ENCODE measurements at regions not wholly inside any gene's neighbourhood (a gene's known extent, or its start where the extent isn't known, plus 50 kb on each side); places are given as distances from the start of the nearest gene placed in this dataset.

DNA sequence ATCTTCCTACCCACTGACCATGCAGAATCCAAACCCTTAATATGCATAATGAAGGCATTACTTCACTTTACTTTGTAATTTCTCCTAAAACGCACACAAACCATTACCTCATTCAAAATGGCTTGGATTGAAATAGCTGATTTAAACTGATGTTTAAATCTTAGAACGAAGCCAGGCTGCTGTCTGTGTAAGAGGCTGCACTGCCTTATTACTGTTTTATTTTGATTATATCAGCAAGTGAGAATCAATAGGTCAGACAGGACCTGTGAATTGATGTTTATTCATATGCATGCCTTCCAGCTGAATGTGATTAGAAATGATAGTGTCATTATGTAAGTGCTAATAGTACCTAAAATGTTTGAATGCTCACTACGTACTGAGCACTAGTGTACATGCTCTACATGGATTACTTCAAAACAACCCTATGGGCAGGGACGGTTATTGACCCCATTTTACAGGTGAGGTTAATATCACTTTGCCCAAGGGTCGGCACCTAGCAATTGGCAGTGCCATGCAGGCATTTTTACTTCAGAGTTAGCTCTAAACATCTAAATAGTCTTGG lies 314.2 kb upstream of the CBLB start:
- 74 to 78% methylated on average over 5 of the region's 5 CpGs for WGBS, 2 donors
- H3K27me3 ChIP-seq (ENCODE audit: control insufficient read depth in 1 of 2, insufficient read depth in 2 of 2, low read length in 2 of 2), result no peaks in the 10 kb centered on the region
- H3K4me1 ChIP-seq (ENCODE audit: control insufficient read depth in 2 of 2, insufficient read depth in 2 of 2, low read length in 1 of 2), result no peaks in the 10 kb centered on the region
- no peak overlapping the region for H3K27ac ChIP-seq (ENCODE audit: low read depth in 2 of 2, low read length in 1 of 2)
- H3K9me3 ChIP-seq (ENCODE audit: control insufficient read depth in 2 of 2, insufficient read depth in 1 of 2, low read depth in 1 of 2, low read length in 1 of 2), result no peaks in the 10 kb centered on the region
- no peak overlapping the region for H3K4me3 ChIP-seq (ENCODE audit: low read depth in 1 of 2, low read length in 2 of 2)
- H3K36me3 ChIP-seq (ENCODE audit: control insufficient read depth in 2 of 2, insufficient read depth in 2 of 2, low read length in 1 of 2), result no peaks in the 10 kb centered on the region

DNA sequence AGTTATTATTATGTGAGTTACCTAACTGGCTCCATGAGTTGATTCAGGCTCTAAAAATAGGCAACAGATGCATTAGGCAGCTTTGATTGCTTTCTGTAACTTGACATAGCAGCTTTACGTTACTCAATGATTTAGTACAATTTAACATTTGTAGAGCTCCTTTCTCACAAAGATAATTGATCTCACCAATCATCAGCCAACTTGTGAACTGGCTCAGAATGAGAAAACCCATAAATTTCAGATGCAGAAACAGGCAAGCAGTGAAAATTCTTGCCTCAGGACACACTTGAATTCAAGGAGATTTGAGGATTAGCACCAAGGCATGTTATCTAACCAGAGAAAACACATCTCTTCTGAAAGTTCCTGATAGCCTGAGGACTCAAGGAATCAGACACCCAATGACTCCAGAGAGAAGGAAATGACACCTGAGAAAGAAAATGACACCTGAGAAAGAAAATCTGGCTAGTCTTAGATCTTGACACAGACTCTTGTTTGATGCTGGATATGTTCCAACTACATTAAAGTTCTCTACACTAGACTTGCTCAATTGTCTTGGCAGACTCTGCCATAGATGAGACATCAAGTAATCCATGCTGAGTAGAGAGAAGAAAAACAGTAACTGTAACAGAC lies 315.1 kb upstream of the CBLB start:
- Histone ChIP-seq H3K4me1 (ENCODE audit: control insufficient read depth in 2 of 2, insufficient read depth in 2 of 2, low read length in 1 of 2) (no peaks in the 10 kb centered on the region), H3K36me3 (ENCODE audit: control insufficient read depth in 2 of 2, insufficient read depth in 2 of 2, low read length in 1 of 2) (no peaks in the 10 kb centered on the region), H3K27ac (ENCODE audit: low read depth in 2 of 2, low read length in 1 of 2) (no peak overlapping the region), H3K9me3 (ENCODE audit: control insufficient read depth in 2 of 2, insufficient read depth in 1 of 2, low read depth in 1 of 2, low read length in 1 of 2) (no peaks in the 10 kb centered on the region), H3K27me3 (ENCODE audit: control insufficient read depth in 1 of 2, insufficient read depth in 2 of 2, low read length in 2 of 2) (no peaks in the 10 kb centered on the region), H3K4me3 (ENCODE audit: low read depth in 1 of 2, low read length in 2 of 2) (no peak overlapping the region)
- WGBS, 2 donors, result 48 to 50% methylated on average over 1 of the region's 1 CpG

DNA sequence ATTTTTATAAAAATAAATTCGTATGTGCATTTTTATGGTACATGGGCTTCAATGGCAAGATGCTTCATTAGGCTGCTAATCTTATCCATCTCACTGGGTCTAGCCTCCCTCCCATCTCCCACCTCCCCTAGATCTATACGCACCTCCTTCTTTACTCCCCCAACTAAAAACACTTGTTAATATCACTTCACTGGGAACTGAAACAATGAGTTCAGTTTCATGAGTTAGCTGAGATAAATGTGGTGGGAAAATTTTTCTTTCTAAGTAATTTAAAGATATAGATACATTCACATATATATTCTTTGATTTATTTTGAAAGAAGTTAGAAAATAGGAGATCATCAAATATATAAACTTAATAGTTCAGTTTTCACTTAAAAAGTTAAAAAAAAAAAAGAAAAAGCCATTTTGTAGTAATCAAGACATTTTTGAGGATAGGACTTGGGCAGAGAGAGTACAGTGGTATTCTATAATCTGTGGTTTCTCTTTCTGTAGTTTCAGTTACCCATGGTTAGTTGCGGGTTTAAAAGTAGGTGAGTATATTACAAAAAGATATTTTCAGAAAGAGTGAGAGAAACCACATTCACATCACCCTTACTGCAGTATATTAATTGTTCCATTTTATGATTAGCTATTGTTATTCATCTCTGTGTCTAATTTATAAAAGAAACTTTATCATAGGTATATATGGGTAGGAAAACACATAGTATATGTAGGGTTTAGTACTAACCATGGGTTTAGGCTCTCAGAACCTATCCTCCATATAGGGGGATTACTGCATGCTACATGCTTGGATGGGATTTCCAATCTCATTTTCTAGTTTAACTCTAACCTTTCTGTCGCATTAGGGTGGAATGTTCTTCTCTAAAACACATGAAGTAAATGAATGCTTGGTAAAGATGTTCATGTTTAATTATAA lies 316.0 kb upstream of the CBLB start:
- H3K9me3 ChIP-seq (ENCODE audit: control insufficient read depth in 2 of 2, insufficient read depth in 1 of 2, low read depth in 1 of 2, low read length in 1 of 2), result no peaks in the 10 kb centered on the region
- no peaks in the 10 kb centered on the region for H3K36me3 ChIP-seq (ENCODE audit: control insufficient read depth in 2 of 2, insufficient read depth in 2 of 2, low read length in 1 of 2)
- no peaks in the 10 kb centered on the region for H3K4me1 ChIP-seq (ENCODE audit: control insufficient read depth in 2 of 2, insufficient read depth in 2 of 2, low read length in 1 of 2)
- no peak overlapping the region for H3K4me3 ChIP-seq (ENCODE audit: low read depth in 1 of 2, low read length in 2 of 2)
- WGBS, 2 donors, result 68 to 72% methylated on average over 4 of the region's 4 CpGs
- no peaks in the 10 kb centered on the region for H3K27me3 ChIP-seq (ENCODE audit: control insufficient read depth in 1 of 2, insufficient read depth in 2 of 2, low read length in 2 of 2)
- no peak overlapping the region for H3K27ac ChIP-seq (ENCODE audit: low read depth in 2 of 2, low read length in 1 of 2)

DNA sequence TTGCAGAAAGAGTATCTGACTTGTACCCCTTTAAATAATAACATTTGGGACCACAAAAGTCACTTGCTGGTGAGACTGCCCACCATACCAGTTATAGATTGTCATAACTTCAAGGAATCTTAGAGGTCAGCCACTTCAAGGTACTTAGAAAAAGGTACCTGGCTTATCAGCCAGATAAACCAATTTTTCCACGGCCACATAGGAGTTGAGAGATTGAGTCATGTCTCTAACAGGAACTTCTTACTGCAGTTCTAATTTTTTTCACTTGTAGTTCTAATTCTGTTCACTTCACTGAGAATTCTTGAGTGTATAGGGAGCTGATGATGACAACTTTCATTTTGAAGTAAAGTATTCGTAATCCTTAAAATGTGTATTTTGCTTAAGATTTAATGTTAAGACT lies 317.1 kb upstream of the CBLB start:
- no peaks in the 10 kb centered on the region for H3K27me3 ChIP-seq (ENCODE audit: control insufficient read depth in 1 of 2, insufficient read depth in 2 of 2, low read length in 2 of 2)
- no peak overlapping the region for H3K4me3 ChIP-seq (ENCODE audit: low read depth in 1 of 2, low read length in 2 of 2)
- H3K9me3 ChIP-seq (ENCODE audit: control insufficient read depth in 2 of 2, insufficient read depth in 1 of 2, low read depth in 1 of 2, low read length in 1 of 2), result no peaks in the 10 kb centered on the region
- 81 to 90% methylated on average over 2 of the region's 2 CpGs for WGBS, 2 donors
- no peak overlapping the region for H3K27ac ChIP-seq (ENCODE audit: low read depth in 2 of 2, low read length in 1 of 2)
- no peaks in the 10 kb centered on the region for H3K36me3 ChIP-seq (ENCODE audit: control insufficient read depth in 2 of 2, insufficient read depth in 2 of 2, low read length in 1 of 2)
- H3K4me1 ChIP-seq (ENCODE audit: control insufficient read depth in 2 of 2, insufficient read depth in 2 of 2, low read length in 1 of 2), result no peaks in the 10 kb centered on the region

DNA sequence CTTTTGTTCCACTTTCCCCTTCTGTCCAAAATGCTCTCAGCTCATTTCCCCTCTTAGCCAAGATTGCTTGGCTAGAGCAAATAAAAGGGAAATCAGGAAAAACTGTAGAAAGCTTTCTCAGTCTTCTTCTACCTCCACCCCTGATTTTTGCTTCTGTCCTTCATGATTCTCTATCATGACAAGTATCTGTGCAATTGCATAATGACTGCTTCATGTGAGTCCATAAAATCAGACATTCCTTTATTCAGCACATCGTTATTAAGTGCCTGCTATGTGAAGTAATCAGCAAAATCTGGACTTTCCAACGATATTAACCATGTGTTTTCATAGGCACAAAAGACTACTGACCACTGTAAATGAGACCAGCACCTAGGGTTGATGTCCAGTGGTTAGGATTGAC lies 321.5 kb upstream of the CBLB start:
- H3K27me3 ChIP-seq (ENCODE audit: control insufficient read depth in 1 of 2, insufficient read depth in 2 of 2, low read length in 2 of 2), result no peaks in the 10 kb centered on the region
- H3K27ac ChIP-seq (ENCODE audit: low read depth in 2 of 2, low read length in 1 of 2), result no peak overlapping the region
- 74 to 80% methylated on average over 2 of the region's 2 CpGs for WGBS, 2 donors
- H3K9me3 ChIP-seq (ENCODE audit: control insufficient read depth in 2 of 2, insufficient read depth in 1 of 2, low read depth in 1 of 2, low read length in 1 of 2), result no peaks in the 10 kb centered on the region
- H3K4me3 ChIP-seq (ENCODE audit: low read depth in 1 of 2, low read length in 2 of 2), result no peak overlapping the region
- H3K36me3 ChIP-seq (ENCODE audit: control insufficient read depth in 2 of 2, insufficient read depth in 2 of 2, low read length in 1 of 2), result no peaks in the 10 kb centered on the region
- H3K4me1 ChIP-seq (ENCODE audit: control insufficient read depth in 2 of 2, insufficient read depth in 2 of 2, low read length in 1 of 2), result no peaks in the 10 kb centered on the region

GRCh38 chr3:106191211-106191610 lies 322.4 kb upstream of the CBLB start:
- H3K27ac ChIP-seq (ENCODE audit: low read depth in 2 of 2, low read length in 1 of 2), result no peak overlapping the region
- WGBS, 2 donors, result 89 to 93% methylated on average over 1 of the region's 1 CpG
- H3K9me3 ChIP-seq (ENCODE audit: control insufficient read depth in 2 of 2, insufficient read depth in 1 of 2, low read depth in 1 of 2, low read length in 1 of 2), result no peaks in the 10 kb centered on the region
- H3K4me1 ChIP-seq (ENCODE audit: control insufficient read depth in 2 of 2, insufficient read depth in 2 of 2, low read length in 1 of 2), result no peaks in the 10 kb centered on the region
- H3K4me3 ChIP-seq (ENCODE audit: low read depth in 1 of 2, low read length in 2 of 2), result no peak overlapping the region
- no peaks in the 10 kb centered on the region for H3K27me3 ChIP-seq (ENCODE audit: control insufficient read depth in 1 of 2, insufficient read depth in 2 of 2, low read length in 2 of 2)
- H3K36me3 ChIP-seq (ENCODE audit: control insufficient read depth in 2 of 2, insufficient read depth in 2 of 2, low read length in 1 of 2), result no peaks in the 10 kb centered on the region

DNA sequence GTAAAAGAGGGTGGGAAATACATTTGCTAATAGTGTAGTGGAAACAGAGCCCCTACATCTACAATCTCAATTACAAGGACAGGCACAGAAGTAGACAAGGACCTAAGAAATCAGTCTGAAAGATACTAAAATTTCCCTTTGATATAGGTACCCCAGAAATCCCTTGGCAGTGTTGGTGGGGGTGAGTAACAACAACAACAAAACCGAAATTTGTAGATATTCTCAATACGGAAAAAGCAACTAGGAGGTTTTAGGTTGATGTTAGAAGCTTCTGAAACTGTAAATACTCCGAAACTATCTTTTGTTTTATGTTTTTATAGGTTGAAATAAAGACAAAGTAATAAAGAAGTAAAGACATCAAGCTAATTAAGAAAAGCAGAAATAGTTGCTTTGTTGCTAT lies 323.1 kb upstream of the CBLB start:
- Histone ChIP-seq H3K27me3 (ENCODE audit: control insufficient read depth in 1 of 2, insufficient read depth in 2 of 2, low read length in 2 of 2) (no peaks in the 10 kb centered on the region), H3K4me1 (ENCODE audit: control insufficient read depth in 2 of 2, insufficient read depth in 2 of 2, low read length in 1 of 2) (no peaks in the 10 kb centered on the region), H3K27ac (ENCODE audit: low read depth in 2 of 2, low read length in 1 of 2) (no peak overlapping the region), H3K4me3 (ENCODE audit: low read depth in 1 of 2, low read length in 2 of 2) (no peak overlapping the region), H3K36me3 (ENCODE audit: control insufficient read depth in 2 of 2, insufficient read depth in 2 of 2, low read length in 1 of 2) (no peaks in the 10 kb centered on the region), H3K9me3 (ENCODE audit: control insufficient read depth in 2 of 2, insufficient read depth in 1 of 2, low read depth in 1 of 2, low read length in 1 of 2) (no peaks in the 10 kb centered on the region)
- 87 to 93% methylated on average over 3 of the region's 3 CpGs for WGBS, 2 donors

GRCh38 chr3:106193876-106194275 lies 325.1 kb upstream of the CBLB start:
- WGBS, 2 donors, result 89 to 91% methylated on average over 2 of the region's 2 CpGs
- Histone ChIP-seq H3K4me1 (ENCODE audit: control insufficient read depth in 2 of 2, insufficient read depth in 2 of 2, low read length in 1 of 2) (no peaks in the 10 kb centered on the region), H3K9me3 (ENCODE audit: control insufficient read depth in 2 of 2, insufficient read depth in 1 of 2, low read depth in 1 of 2, low read length in 1 of 2) (no peaks in the 10 kb centered on the region), H3K27ac (ENCODE audit: low read depth in 2 of 2, low read length in 1 of 2) (no peak overlapping the region), H3K36me3 (ENCODE audit: control insufficient read depth in 2 of 2, insufficient read depth in 2 of 2, low read length in 1 of 2) (no peaks in the 10 kb centered on the region), H3K4me3 (ENCODE audit: low read depth in 1 of 2, low read length in 2 of 2) (no peak overlapping the region), H3K27me3 (ENCODE audit: control insufficient read depth in 1 of 2, insufficient read depth in 2 of 2, low read length in 2 of 2) (no peaks in the 10 kb centered on the region)

DNA sequence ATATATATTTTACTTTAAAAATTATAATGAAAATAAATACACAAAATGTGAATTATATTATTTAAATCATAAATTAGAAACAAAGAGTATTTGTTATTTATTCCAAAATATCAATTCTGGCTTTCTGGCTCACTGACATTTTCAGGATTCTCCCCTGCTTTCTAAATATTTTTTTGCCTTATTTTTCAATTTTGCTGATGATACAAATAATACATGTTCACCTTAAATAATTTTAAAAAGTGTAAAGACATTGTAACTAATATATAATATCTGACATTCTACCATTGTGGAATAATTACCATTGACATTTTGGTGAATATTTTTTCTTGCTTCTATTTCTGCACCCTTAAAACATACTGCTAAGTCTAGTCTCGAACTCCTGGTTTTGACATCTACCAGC lies 325.9 kb upstream of the CBLB start:
- no peak overlapping the region for H3K4me3 ChIP-seq (ENCODE audit: low read depth in 1 of 2, low read length in 2 of 2)
- H3K27me3 ChIP-seq (ENCODE audit: control insufficient read depth in 1 of 2, insufficient read depth in 2 of 2, low read length in 2 of 2), result no peaks in the 10 kb centered on the region
- H3K36me3 ChIP-seq (ENCODE audit: control insufficient read depth in 2 of 2, insufficient read depth in 2 of 2, low read length in 1 of 2), result no peaks in the 10 kb centered on the region
- no peak overlapping the region for H3K27ac ChIP-seq (ENCODE audit: low read depth in 2 of 2, low read length in 1 of 2)
- no peaks in the 10 kb centered on the region for H3K4me1 ChIP-seq (ENCODE audit: control insufficient read depth in 2 of 2, insufficient read depth in 2 of 2, low read length in 1 of 2)
- 87 to 99% methylated on average over 1 of the region's 1 CpG for WGBS, 2 donors
- H3K9me3 ChIP-seq (ENCODE audit: control insufficient read depth in 2 of 2, insufficient read depth in 1 of 2, low read depth in 1 of 2, low read length in 1 of 2), result no peaks in the 10 kb centered on the region
